ENCODE measurements at regions not wholly inside any gene's neighbourhood (a gene's known extent, or its start where the extent isn't known, plus 50 kb on each side); places are given as distances from the start of the nearest gene placed in this dataset.

DNA sequence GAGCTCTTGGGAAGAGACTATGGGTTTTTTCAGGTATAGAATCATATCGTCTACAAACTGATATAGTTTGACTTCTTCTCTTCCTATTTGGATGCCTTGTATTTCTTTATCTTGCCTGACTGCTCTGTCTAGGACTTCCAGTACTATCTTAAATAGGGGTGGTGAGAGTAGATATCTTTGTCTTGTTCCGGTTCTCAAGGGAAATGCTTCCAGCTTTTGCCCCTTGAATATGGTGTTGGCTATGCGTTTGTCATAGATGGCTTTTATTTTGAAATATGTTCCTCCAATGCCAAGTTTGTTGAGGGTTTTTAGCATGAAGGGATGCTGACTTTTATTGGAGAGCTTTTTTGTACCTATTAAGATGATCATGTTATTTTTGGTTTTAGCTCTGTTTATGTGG, 170.3 kb downstream of the PTGER3 start:
- Histone ChIP-seq H3K4me3 (ENCODE audit: extremely low read depth, insufficient read depth, low read length, poor library complexity, severe bottlenecking) (no peak overlapping the region), H3K36me3 (ENCODE audit: control insufficient read depth, insufficient read depth, low read length) (no peaks in the 10 kb centered on the region), H3K27ac (ENCODE audit: low read depth, low read length, severe bottlenecking) (no peak overlapping the region), H3K9me3 (ENCODE audit: control insufficient read depth, low read length) (no peaks in the 10 kb centered on the region), H3K4me1 (ENCODE audit: control insufficient read depth, insufficient read depth, low read length, poor library complexity, severe bottlenecking) (peaks cover 9% of the 10 kb centered on the region)
- WGBS, 2 experiments (ENCODE audit: insufficient coverage in 2 of 2), result 82 to 100% methylated on average over 2 of the region's 3 CpGs

- H3K4me1 ChIP-seq (ENCODE audit: control insufficient read depth, insufficient read depth, low read length, poor library complexity, severe bottlenecking), result no peaks in the 10 kb centered on the region
- 90 to 100% methylated on average over 1 to 3 of the region's 3 CpGs for WGBS, 2 experiments (ENCODE audit: insufficient coverage in 2 of 2)
These were observed 159.7 kb downstream of the PTGER3 start for GRCh38 chr1:70887936-70888335.

GRCh38 chr1:70888722-70889121, 158.9 kb downstream of the PTGER3 start:
- no peaks in the 10 kb centered on the region for H3K4me1 ChIP-seq (ENCODE audit: control insufficient read depth, insufficient read depth, low read length, poor library complexity, severe bottlenecking)
- H3K4me3 ChIP-seq (ENCODE audit: extremely low read depth, insufficient read depth, low read length, poor library complexity, severe bottlenecking), result no peak overlapping the region
- no peaks in the 10 kb centered on the region for H3K9me3 ChIP-seq (ENCODE audit: control insufficient read depth, low read length)
- H3K36me3 ChIP-seq (ENCODE audit: control insufficient read depth, insufficient read depth, low read length), result no peaks in the 10 kb centered on the region
- no peak overlapping the region for H3K27ac ChIP-seq (ENCODE audit: low read depth, low read length, severe bottlenecking)
- WGBS, 2 experiments (ENCODE audit: insufficient coverage in 2 of 2), result 75 to 88% methylated on average over 1 of the region's 4 CpGs

More at GRCh38 chr1:70887936-70888335, 159.7 kb downstream of the PTGER3 start:
- Histone ChIP-seq H3K36me3 (ENCODE audit: control insufficient read depth, insufficient read depth, low read length) (no peaks in the 10 kb centered on the region), H3K27ac (ENCODE audit: low read depth, low read length, severe bottlenecking) (no peak overlapping the region), H3K4me3 (ENCODE audit: extremely low read depth, insufficient read depth, low read length, poor library complexity, severe bottlenecking) (no peak overlapping the region), H3K9me3 (ENCODE audit: control insufficient read depth, low read length) (no peaks in the 10 kb centered on the region)

GRCh38 chr1:70890408-70890807, 157.2 kb downstream of the PTGER3 start:
- no peaks in the 10 kb centered on the region for H3K36me3 ChIP-seq (ENCODE audit: control insufficient read depth, insufficient read depth, low read length)
- H3K4me1 ChIP-seq (ENCODE audit: control insufficient read depth, insufficient read depth, low read length, poor library complexity, severe bottlenecking), result no peaks in the 10 kb centered on the region
- H3K27ac ChIP-seq (ENCODE audit: low read depth, low read length, severe bottlenecking), result no peak overlapping the region
- 68 to 89% methylated on average over 1 to 2 of the region's 2 CpGs for WGBS, 2 experiments (ENCODE audit: insufficient coverage in 2 of 2)
- H3K4me3 ChIP-seq (ENCODE audit: extremely low read depth, insufficient read depth, low read length, poor library complexity, severe bottlenecking), result no peak overlapping the region
- no peaks in the 10 kb centered on the region for H3K9me3 ChIP-seq (ENCODE audit: control insufficient read depth, low read length)

DNA sequence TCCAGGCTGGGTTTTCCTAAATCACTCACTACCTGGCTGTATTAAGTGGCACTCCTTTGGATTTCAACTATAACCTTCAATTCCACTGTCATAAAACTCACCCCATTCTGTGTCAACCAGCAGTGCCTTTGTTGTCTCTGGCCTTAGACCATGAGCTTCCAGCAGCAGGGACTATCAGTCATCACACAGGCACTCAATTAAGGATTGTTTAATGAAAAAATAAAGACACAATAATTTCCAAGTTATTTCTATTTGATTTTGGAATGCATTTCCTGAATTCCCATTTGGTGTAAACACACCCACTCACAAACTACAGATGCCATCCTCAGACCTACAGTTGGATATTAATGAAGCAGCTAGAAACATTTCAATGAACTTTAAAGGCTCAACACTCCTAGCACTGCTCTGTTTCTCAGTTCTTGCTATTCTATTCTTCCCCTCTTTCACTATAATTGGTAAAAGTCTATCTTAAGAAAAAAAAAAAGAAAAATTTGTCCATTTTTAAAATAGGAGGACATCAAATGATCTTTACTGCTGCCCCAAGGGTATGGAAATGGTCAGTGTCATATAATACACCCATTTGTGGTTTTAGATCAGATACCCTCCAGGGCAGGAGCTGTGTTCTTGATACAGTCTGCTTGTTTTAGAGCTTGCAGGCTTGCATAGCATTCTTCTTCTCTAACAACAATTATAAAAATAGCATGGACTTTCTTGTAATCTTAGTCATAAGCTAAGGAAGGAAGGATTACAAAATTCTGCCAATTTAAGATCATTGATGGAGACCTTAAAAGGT, 156.4 kb downstream of the PTGER3 start:
- H3K4me3 ChIP-seq (ENCODE audit: extremely low read depth, insufficient read depth, low read length, poor library complexity, severe bottlenecking), result no peak overlapping the region
- no peaks in the 10 kb centered on the region for H3K9me3 ChIP-seq (ENCODE audit: control insufficient read depth, low read length)
- H3K36me3 ChIP-seq (ENCODE audit: control insufficient read depth, insufficient read depth, low read length), result no peaks in the 10 kb centered on the region
- no peak overlapping the region for H3K27ac ChIP-seq (ENCODE audit: low read depth, low read length, severe bottlenecking)
- H3K4me1 ChIP-seq (ENCODE audit: control insufficient read depth, insufficient read depth, low read length, poor library complexity, severe bottlenecking), result no peaks in the 10 kb centered on the region

DNA sequence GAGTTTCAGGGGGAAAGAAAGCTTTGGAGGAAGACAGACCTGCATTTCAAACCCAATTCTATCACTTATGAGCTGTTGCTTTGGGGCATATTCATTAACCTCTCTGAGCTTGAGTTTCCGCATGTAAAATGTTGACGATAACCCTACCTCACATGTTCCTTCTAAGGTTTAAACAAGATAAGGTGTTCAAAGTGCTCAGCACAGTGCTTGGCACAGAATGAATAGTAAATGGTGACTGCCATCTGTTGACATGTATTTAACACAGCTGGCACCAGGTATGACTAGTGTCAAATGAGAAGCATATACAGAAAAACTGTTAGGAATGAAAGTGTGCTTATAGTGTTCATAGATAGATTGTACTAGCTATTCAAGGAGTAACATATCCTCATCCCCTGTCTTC, 155.5 kb downstream of the PTGER3 start:
- Histone ChIP-seq H3K36me3 (ENCODE audit: control insufficient read depth, insufficient read depth, low read length) (no peaks in the 10 kb centered on the region), H3K4me3 (ENCODE audit: extremely low read depth, insufficient read depth, low read length, poor library complexity, severe bottlenecking) (no peak overlapping the region), H3K9me3 (ENCODE audit: control insufficient read depth, low read length) (no peaks in the 10 kb centered on the region), H3K4me1 (ENCODE audit: control insufficient read depth, insufficient read depth, low read length, poor library complexity, severe bottlenecking) (no peaks in the 10 kb centered on the region), H3K27ac (ENCODE audit: low read depth, low read length, severe bottlenecking) (no peak overlapping the region)
- 100% methylated on average over 2 of the region's 2 CpGs; no CpG with 5 or more reads in 1 of the 2 experiments for WGBS, 2 experiments (ENCODE audit: insufficient coverage in 2 of 2)

- WGBS, 2 experiments (ENCODE audit: insufficient coverage in 2 of 2), result no CpG with 5 or more reads among the region's 1 CpG
- Histone ChIP-seq H3K4me3 (ENCODE audit: extremely low read depth, insufficient read depth, low read length, poor library complexity, severe bottlenecking) (no peak overlapping the region), H3K36me3 (ENCODE audit: control insufficient read depth, insufficient read depth, low read length) (no peaks in the 10 kb centered on the region), H3K4me1 (ENCODE audit: control insufficient read depth, insufficient read depth, low read length, poor library complexity, severe bottlenecking) (no peaks in the 10 kb centered on the region), H3K27ac (ENCODE audit: low read depth, low read length, severe bottlenecking) (no peak overlapping the region), H3K9me3 (ENCODE audit: control insufficient read depth, low read length) (no peaks in the 10 kb centered on the region)
These were observed 154.7 kb downstream of the PTGER3 start for GRCh38 chr1:70892930-70893329.

DNA sequence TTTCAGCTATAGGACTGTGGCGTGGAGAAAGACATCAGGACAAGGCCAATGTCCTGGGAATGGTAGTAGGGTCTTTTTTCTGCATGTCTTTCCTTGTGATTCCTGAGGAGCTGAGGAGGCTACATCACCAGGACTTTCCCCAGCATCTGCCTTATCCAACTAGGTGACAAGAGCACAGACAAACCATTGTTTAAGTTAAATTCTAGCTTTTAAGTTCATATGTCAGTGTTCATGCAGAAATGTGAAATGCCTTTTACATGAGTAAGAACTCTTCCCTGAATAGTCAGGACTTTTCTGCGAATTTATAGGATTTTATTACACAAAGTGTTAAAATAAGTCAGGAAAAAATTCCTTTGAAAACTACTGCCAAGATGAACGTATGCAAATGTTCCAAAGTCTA, 154.2 kb downstream of the PTGER3 start:
- no peaks in the 10 kb centered on the region for H3K36me3 ChIP-seq (ENCODE audit: control insufficient read depth, insufficient read depth, low read length)
- H3K27ac ChIP-seq (ENCODE audit: low read depth, low read length, severe bottlenecking), result no peak overlapping the region
- H3K4me3 ChIP-seq (ENCODE audit: extremely low read depth, insufficient read depth, low read length, poor library complexity, severe bottlenecking), result no peak overlapping the region
- H3K4me1 ChIP-seq (ENCODE audit: control insufficient read depth, insufficient read depth, low read length, poor library complexity, severe bottlenecking), result no peaks in the 10 kb centered on the region
- no peaks in the 10 kb centered on the region for H3K9me3 ChIP-seq (ENCODE audit: control insufficient read depth, low read length)
- no CpG with 5 or more reads among the region's 3 CpGs for WGBS, 2 experiments (ENCODE audit: insufficient coverage in 2 of 2)

DNA sequence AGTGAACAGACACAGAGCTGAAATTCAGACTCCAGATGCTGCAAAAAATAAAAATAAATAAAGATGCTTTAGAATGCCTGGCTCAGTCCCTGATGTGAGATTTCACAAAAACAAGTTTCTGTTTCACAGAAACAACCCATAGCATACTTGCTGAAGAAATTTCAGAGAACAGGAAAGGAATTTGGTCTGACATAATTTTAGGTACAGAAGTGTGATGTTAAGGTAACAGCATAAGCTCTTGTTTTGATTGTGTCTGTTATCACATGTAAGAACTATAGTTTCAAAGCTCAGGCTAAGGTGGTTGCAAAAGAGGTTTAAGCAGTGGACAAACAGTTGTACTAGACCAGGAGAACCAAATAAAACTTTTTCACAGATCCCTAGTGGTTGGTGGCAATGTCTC, 152.1 kb downstream of the PTGER3 start:
- Histone ChIP-seq H3K27ac (ENCODE audit: low read depth, low read length, severe bottlenecking) (no peak overlapping the region), H3K9me3 (ENCODE audit: control insufficient read depth, low read length) (no peaks in the 10 kb centered on the region), H3K4me1 (ENCODE audit: control insufficient read depth, insufficient read depth, low read length, poor library complexity, severe bottlenecking) (no peaks in the 10 kb centered on the region), H3K4me3 (ENCODE audit: extremely low read depth, insufficient read depth, low read length, poor library complexity, severe bottlenecking) (no peak overlapping the region), H3K36me3 (ENCODE audit: control insufficient read depth, insufficient read depth, low read length) (no peaks in the 10 kb centered on the region)

DNA sequence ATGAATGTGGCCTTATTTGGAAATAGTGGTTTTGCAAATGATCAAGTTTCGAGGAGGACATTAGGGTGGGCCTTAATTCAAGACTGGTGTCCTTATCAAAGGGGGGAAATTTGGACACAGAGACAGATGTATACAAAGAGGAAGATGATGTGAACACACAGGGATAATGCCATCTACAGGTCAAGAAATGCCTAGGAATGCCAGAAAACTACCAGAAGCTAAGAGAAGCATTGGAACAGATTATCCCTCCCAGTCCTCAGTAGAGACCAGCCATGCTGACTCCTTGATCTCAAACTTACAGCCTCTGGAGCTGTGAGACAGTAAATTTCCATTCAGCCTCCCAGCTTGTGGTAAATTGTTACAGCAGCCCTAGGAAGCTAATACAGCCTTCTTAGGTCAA, 151.4 kb downstream of the PTGER3 start:
- no peak overlapping the region for H3K4me3 ChIP-seq (ENCODE audit: extremely low read depth, insufficient read depth, low read length, poor library complexity, severe bottlenecking)
- 88 to 92% methylated on average over 1 of the region's 1 CpG for WGBS, 2 experiments (ENCODE audit: insufficient coverage in 2 of 2)
- no peaks in the 10 kb centered on the region for H3K36me3 ChIP-seq (ENCODE audit: control insufficient read depth, insufficient read depth, low read length)
- H3K4me1 ChIP-seq (ENCODE audit: control insufficient read depth, insufficient read depth, low read length, poor library complexity, severe bottlenecking), result no peaks in the 10 kb centered on the region
- no peak overlapping the region for H3K27ac ChIP-seq (ENCODE audit: low read depth, low read length, severe bottlenecking)
- no peaks in the 10 kb centered on the region for H3K9me3 ChIP-seq (ENCODE audit: control insufficient read depth, low read length)

DNA sequence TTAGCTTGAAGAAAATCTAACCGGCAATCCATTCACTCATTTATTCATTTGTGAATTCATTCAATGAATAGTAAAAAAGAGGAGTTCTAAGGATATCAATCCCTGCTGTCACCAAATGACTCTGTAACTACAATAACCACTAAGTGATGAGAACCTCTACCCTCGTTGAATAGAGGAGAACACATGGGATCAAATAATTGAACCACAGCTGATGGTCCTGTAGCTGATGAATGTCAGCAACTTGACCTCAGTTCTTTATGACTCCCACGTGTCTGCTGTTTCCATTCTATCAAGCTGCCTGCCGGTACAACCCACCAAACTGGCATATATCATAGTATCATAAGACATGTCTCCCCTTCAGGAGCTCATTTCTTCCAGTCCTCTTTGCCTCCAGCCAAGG, 150.3 kb downstream of the PTGER3 start:
- 87 to 88% methylated on average over 2 to 3 of the region's 4 CpGs for WGBS, 2 experiments (ENCODE audit: insufficient coverage in 2 of 2)
- H3K9me3 ChIP-seq (ENCODE audit: control insufficient read depth, low read length), result no peaks in the 10 kb centered on the region
- H3K4me3 ChIP-seq (ENCODE audit: extremely low read depth, insufficient read depth, low read length, poor library complexity, severe bottlenecking), result no peak overlapping the region
- no peak overlapping the region for H3K27ac ChIP-seq (ENCODE audit: low read depth, low read length, severe bottlenecking)
- H3K4me1 ChIP-seq (ENCODE audit: control insufficient read depth, insufficient read depth, low read length, poor library complexity, severe bottlenecking), result no peaks in the 10 kb centered on the region
- H3K36me3 ChIP-seq (ENCODE audit: control insufficient read depth, insufficient read depth, low read length), result no peaks in the 10 kb centered on the region
